ENCODE measurements at regions not wholly inside any gene's neighbourhood (a gene's known extent, or its start where the extent isn't known, plus 50 kb on each side); places are given as distances from the start of the nearest gene placed in this dataset.

GRCh38 chr4:153936121-153936520 lies 147.2 kb upstream of the SFRP2 start:
- H3K79me2 ChIP-seq (ENCODE audit: insufficient read depth, low read depth, low read length): no peaks in the 10 kb centered on the region
- intact Hi-C loops (cut with micrococcal nuclease; ENCODE audit: unreplicated experiment): no loop called here
- DNase-seq (ENCODE audit: low spot score): no peak
- H3K4me3 ChIP-seq (ENCODE audit: low read depth, low read length, poor library complexity, severe bottlenecking): no peak overlapping the region
- no peaks in the 10 kb centered on the region for H3K9me3 ChIP-seq (ENCODE audit: low read length)
- TF ChIP-seq EZH2phosphoT487 (IDR thresholded peaks at IDR 0.05; ENCODE audit: borderline replicate concordance, low read depth, low read length) (no peak), CTCF (conservative IDR thresholded peaks at IDR 0.05; ENCODE audit: low read length) (no peak)
- no peak overlapping the region for H3K4me2 ChIP-seq (ENCODE audit: low read length)
- H4K20me1 ChIP-seq (ENCODE audit: insufficient read depth, low read length): no peaks in the 10 kb centered on the region
- no peaks in the 10 kb centered on the region for H3K9me2 ChIP-seq (ENCODE audit: insufficient read depth, low read length)
- no TSS peak for BruUV-seq (replicated peaks)
- H2AFZ ChIP-seq (ENCODE audit: low read length): no peak overlapping the region
- ChIA-PET CTCF (ENCODE audit: unreplicated experiment) (no interaction called here), POLR2A (no interaction called here)
- H3K4me1 ChIP-seq (ENCODE audit: insufficient read depth, low read length, poor library complexity, severe bottlenecking): no peaks in the 10 kb centered on the region
- H3K27ac ChIP-seq (ENCODE audit: low read depth, low read length, poor library complexity, severe bottlenecking): no peak overlapping the region
- no peaks in the 10 kb centered on the region for H3K36me3 ChIP-seq (ENCODE audit: insufficient read depth, low read length)

- CTCF ChIA-PET (ENCODE audit: unreplicated experiment): no interaction called here
- Histone ChIP-seq H3K9me3 (ENCODE audit: low read length) (no peaks in the 10 kb centered on the region), H3K79me2 (ENCODE audit: insufficient read depth, low read depth, low read length) (no peaks in the 10 kb centered on the region), H3K9me2 (ENCODE audit: insufficient read depth, low read length) (no peaks in the 10 kb centered on the region), H3K36me3 (ENCODE audit: insufficient read depth, low read length) (no peaks in the 10 kb centered on the region), H3K4me3 (ENCODE audit: low read depth, low read length, poor library complexity, severe bottlenecking) (no peak overlapping the region), H4K20me1 (ENCODE audit: insufficient read depth, low read length) (no peaks in the 10 kb centered on the region), H3K4me2 (ENCODE audit: low read length) (no peak overlapping the region), H2AFZ (ENCODE audit: low read length) (no peak overlapping the region), H3K27ac (ENCODE audit: low read depth, low read length, poor library complexity, severe bottlenecking) (no peak overlapping the region), H3K4me1 (ENCODE audit: insufficient read depth, low read length, poor library complexity, severe bottlenecking) (no peaks in the 10 kb centered on the region)
- POLR2A ChIA-PET: interaction anchor here (0.6 kb wide), 1 partner anchor 1768 kb away, joined by 3 read pairs; no protein-coding TSS in a partner anchor
- no TSS peak for BruUV-seq (replicated peaks)
- TF ChIP-seq CTCF (conservative IDR thresholded peaks at IDR 0.05; ENCODE audit: low read length) (no peak), EZH2phosphoT487 (IDR thresholded peaks at IDR 0.05; ENCODE audit: borderline replicate concordance, low read depth, low read length) (no peak)
- intact Hi-C loops (cut with micrococcal nuclease; ENCODE audit: unreplicated experiment): no loop called here
- no peak for DNase-seq (ENCODE audit: low spot score)
These were observed 145.8 kb upstream of the SFRP2 start for GRCh38 chr4:153934688-153935017.

- TF ChIP-seq EZH2phosphoT487 (IDR thresholded peaks at IDR 0.05; ENCODE audit: borderline replicate concordance, low read depth, low read length) (no peak), CTCF (conservative IDR thresholded peaks at IDR 0.05; ENCODE audit: low read length) (no peak)
- CTCF ChIA-PET (ENCODE audit: unreplicated experiment): no interaction called here
These were observed 145.2 kb upstream of the SFRP2 start for GRCh38 chr4:153933915-153934687.

More at GRCh38 chr4:153933915-153934687, 145.2 kb upstream of the SFRP2 start:
- Histone ChIP-seq H3K36me3 (ENCODE audit: insufficient read depth, low read length) (no peaks in the 10 kb centered on the region), H3K27ac (ENCODE audit: low read depth, low read length, poor library complexity, severe bottlenecking) (no peak overlapping the region), H3K9me2 (ENCODE audit: insufficient read depth, low read length) (no peaks in the 10 kb centered on the region), H2AFZ (ENCODE audit: low read length) (no peak overlapping the region; the same call in 1 of the 2 replicates), H3K4me2 (ENCODE audit: low read length) (no peak overlapping the region), H3K9me3 (ENCODE audit: low read length) (no peaks in the 10 kb centered on the region), H4K20me1 (ENCODE audit: insufficient read depth, low read length) (no peaks in the 10 kb centered on the region), H3K79me2 (ENCODE audit: insufficient read depth, low read depth, low read length) (no peaks in the 10 kb centered on the region), H3K4me1 (ENCODE audit: insufficient read depth, low read length, poor library complexity, severe bottlenecking) (no peaks in the 10 kb centered on the region), H3K4me3 (ENCODE audit: low read depth, low read length, poor library complexity, severe bottlenecking) (no peak overlapping the region)
- no TSS peak for BruUV-seq (replicated peaks)
- intact Hi-C loops (cut with micrococcal nuclease; ENCODE audit: unreplicated experiment): no loop called here
- DNase-seq (ENCODE audit: low spot score): no peak
- POLR2A ChIA-PET: interaction anchor here (0.6 kb wide), 1 partner anchor 1767 kb away, joined by 3 read pairs; no protein-coding TSS in a partner anchor

All from OCI-LY7 (cell line).